Nephron (organoid): ENCODE measurements at regions not wholly inside any gene's neighbourhood (a gene's known extent, or its start where the extent isn't known, plus 50 kb on each side); places are given as distances from the start of the nearest gene placed in this dataset.

Source experiments
- H3K27ac Mint-ChIP-seq, 3 experiments: 2 replicates each; pipeline ENCODE4 v1.8.0; 2020; ENCODE audit warnings: mixed read lengths in 3 of 3, mild to moderate bottlenecking in 2 of 3, moderate library complexity in 1 of 3
- H3K27me3 Mint-ChIP-seq: 2 replicates; pipeline ENCODE4 v1.8.0; 2021; ENCODE audit warnings: low read depth, mild to moderate bottlenecking, moderate library complexity, mixed read lengths
- H3K36me3 Mint-ChIP-seq: 2 replicates; pipeline ENCODE4 v1.8.0; 2020; ENCODE audit warnings: low read depth, mixed read lengths
- H3K4me1 Mint-ChIP-seq: 2 replicates; pipeline ENCODE4 v1.8.0; 2020; ENCODE audit warnings: mixed read lengths
- H3K4me3 Mint-ChIP-seq, 3 experiments: 2 replicates each; pipeline ENCODE4 v1.8.0; 2020; ENCODE audit warnings: mild to moderate bottlenecking in 3 of 3, mixed read lengths in 3 of 3, moderate library complexity in 2 of 3
- H3K9me3 Mint-ChIP-seq: 2 replicates; pipeline ENCODE4 v1.8.0; 2020; ENCODE audit warnings: mixed read lengths
- CTCF ChIP-seq, 3 experiments: fragments of 200-600 bp; sonication (generic); IDR thresholded peaks; one replicate each; pipeline ENCODE4 v1.5.0; 2021; ENCODE audit warnings: antibody characterized with exemption in 3 of 3; ENCODE audit not compliant: unreplicated experiment in 3 of 3

DNA sequence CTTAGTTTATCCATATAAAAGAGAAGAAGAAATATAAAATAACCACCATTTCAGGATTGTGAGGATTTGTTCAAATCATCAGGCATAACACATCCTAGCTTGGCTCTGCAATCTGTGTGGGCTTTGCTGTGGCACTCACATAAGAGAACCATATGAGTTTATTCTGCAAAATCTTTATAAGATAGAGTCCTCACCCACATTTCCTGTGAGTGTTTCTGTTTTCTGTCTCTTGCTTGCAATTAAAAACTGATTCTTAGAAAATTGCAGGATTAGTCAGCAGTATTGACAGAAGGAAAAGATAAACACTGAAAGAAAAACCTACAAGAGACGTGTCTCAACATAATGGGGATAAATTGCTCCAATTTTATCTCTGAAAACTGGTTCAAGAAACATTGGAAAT lies 258.5 kb downstream of the RND3 start:
- H3K36me3 Mint-ChIP-seq, result no peaks in the 10 kb centered on the region
- H3K4me1 Mint-ChIP-seq, result no peaks in the 10 kb centered on the region
- no peaks in the 10 kb centered on the region for H3K9me3 Mint-ChIP-seq
- H3K27ac Mint-ChIP-seq, result no peak overlapping the region
- H3K4me3 Mint-ChIP-seq, result no peak overlapping the region
- H3K27me3 Mint-ChIP-seq, result no peaks in the 10 kb centered on the region
- TF ChIP-seq CTCF (IDR thresholded peaks at IDR 0.05; ENCODE audit: unreplicated experiment in 3 of 3), result no peak

GRCh38 chr2:150225030-150225429 lies 262.4 kb downstream of the RND3 start:
- no peaks in the 10 kb centered on the region for H3K36me3 Mint-ChIP-seq
- peaks cover 5% of the 10 kb centered on the region for H3K4me1 Mint-ChIP-seq
- H3K27ac Mint-ChIP-seq, result no peak overlapping the region
- no peaks in the 10 kb centered on the region for H3K27me3 Mint-ChIP-seq
- no peaks in the 10 kb centered on the region for H3K9me3 Mint-ChIP-seq
- H3K4me3 Mint-ChIP-seq, result no peak overlapping the region
- TF ChIP-seq CTCF (IDR thresholded peaks at IDR 0.05; ENCODE audit: unreplicated experiment in 3 of 3), result no peak

DNA sequence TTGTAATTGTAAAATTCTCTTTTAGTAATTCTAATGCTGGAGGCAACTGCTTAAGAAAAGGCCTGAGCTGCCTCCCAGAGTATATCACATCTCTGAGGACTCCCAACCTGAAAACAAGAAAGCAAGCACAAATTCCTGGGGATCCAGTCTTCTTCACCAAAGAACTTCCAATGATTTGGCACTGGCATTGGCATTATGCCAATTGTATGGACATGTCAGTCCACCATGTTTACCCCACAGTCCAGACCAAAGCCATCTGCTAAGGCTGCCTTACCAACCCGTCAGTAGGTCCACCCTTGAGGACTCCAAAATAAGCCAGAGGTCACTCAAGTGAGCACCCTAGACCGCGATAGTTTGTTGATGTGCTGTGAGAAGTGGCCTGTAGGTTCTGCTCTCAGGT lies 263.1 kb downstream of the RND3 start:
- H3K36me3 Mint-ChIP-seq, result no peaks in the 10 kb centered on the region
- H3K9me3 Mint-ChIP-seq, result no peaks in the 10 kb centered on the region
- no peak for TF ChIP-seq CTCF (IDR thresholded peaks at IDR 0.05; ENCODE audit: unreplicated experiment in 3 of 3)
- no peak overlapping the region for H3K4me3 Mint-ChIP-seq
- peaks cover 5% of the 10 kb centered on the region for H3K4me1 Mint-ChIP-seq
- no peaks in the 10 kb centered on the region for H3K27me3 Mint-ChIP-seq
- no peak overlapping the region for H3K27ac Mint-ChIP-seq

DNA sequence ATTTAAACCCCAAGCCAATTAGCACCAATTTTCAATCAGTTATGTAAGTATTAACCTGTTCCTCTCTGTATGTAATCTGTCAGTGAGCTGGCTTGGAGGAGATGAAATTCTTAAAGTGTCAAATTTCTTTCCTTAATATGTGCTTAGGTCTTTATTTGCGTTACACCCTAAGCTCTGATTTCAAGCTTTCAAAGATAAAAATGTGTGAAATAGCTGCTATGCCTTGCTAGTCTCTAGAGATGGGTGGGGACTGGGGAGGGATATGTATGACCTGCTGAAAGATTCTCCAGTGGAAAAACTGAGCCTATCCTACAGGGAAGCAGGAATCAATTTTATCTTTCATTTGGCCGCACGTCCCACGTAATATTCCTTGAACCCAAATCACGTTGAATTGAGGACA lies 264.5 kb downstream of the RND3 start:
- no peak for TF ChIP-seq CTCF (IDR thresholded peaks at IDR 0.05; ENCODE audit: unreplicated experiment in 3 of 3)
- H3K9me3 Mint-ChIP-seq, result no peaks in the 10 kb centered on the region
- no peaks in the 10 kb centered on the region for H3K36me3 Mint-ChIP-seq
- no peak overlapping the region for H3K27ac Mint-ChIP-seq
- H3K4me1 Mint-ChIP-seq, result peaks cover 5% of the 10 kb centered on the region
- H3K4me3 Mint-ChIP-seq, result no peak overlapping the region
- H3K27me3 Mint-ChIP-seq, result no peaks in the 10 kb centered on the region

GRCh38 chr2:150222379-150222778 lies 265.1 kb downstream of the RND3 start:
- Mint-ChIP-seq H3K36me3 (no peaks in the 10 kb centered on the region), H3K27ac (no peak overlapping the region), H3K9me3 (no peaks in the 10 kb centered on the region), H3K4me3 (no peak overlapping the region), H3K27me3 (no peaks in the 10 kb centered on the region), H3K4me1 (peaks cover 5% of the 10 kb centered on the region)
- no peak for TF ChIP-seq CTCF (IDR thresholded peaks at IDR 0.05; ENCODE audit: unreplicated experiment in 3 of 3)

DNA sequence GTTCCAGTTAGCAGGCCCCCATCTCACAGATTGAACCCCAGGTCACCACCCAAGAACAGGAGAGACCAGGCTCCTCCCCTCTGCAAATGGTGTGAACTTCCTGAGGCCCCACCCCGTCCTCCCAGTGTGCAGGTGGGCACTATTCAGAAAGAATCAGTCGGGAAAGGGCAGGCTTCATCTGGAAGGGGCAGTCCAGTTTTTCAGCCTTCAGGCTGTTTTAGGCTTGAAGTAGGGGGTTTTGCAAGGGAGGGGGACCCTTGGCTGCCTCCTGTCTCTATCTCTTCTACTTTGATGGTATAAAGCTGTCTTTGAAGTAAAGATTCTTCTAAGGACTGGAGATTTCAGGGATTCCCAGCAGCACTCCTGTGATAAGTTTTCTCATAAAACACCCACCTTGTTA lies 267.6 kb downstream of the RND3 start:
- Mint-ChIP-seq H3K9me3 (no peaks in the 10 kb centered on the region), H3K27me3 (no peaks in the 10 kb centered on the region), H3K4me3 (no peak overlapping the region), H3K27ac (no peak overlapping the region), H3K4me1 (peaks cover 8% of the 10 kb centered on the region), H3K36me3 (no peaks in the 10 kb centered on the region)
- no peak for TF ChIP-seq CTCF (IDR thresholded peaks at IDR 0.05; ENCODE audit: unreplicated experiment in 3 of 3)
